Right atrium auricular region (tissue), 2 donors: ENCODE measurements at regions not wholly inside any gene's neighbourhood (a gene's known extent, or its start where the extent isn't known, plus 50 kb on each side); places are given as distances from the start of the nearest gene placed in this dataset.
A peak's percentile ranks its signal among the peaks of the same experiment; 100 is the strongest.

Source experiments
- DNase-seq: peaks from one replicate; pipeline ENCODE4 v3.0.0-alpha.2; 2019; ENCODE audit warnings: low spot score
- H3K27ac ChIP-seq, 2 donors: fragments of 200-600 bp; sonication (generic); 1 replicate in 1 of 2; 2 replicates in 1 of 2; pipeline ENCODE4 v1.5.1; 2016 to 2019
- H3K27me3 ChIP-seq, 2 donors: fragments of 200-600 bp; sonication (generic); one replicate each; pipeline versions ENCODE4 v1.5.1 to v1.6.0; 2017 to 2019
- H3K36me3 ChIP-seq: fragments of 200-600 bp; sonication (generic); one replicate; pipeline ENCODE4 v1.5.1; 2016
- H3K4me1 ChIP-seq, 2 donors: fragments of 200-600 bp; sonication (generic); one replicate each; pipeline versions ENCODE4 v1.5.1 to v1.6.0; 2017 to 2019
- H3K4me3 ChIP-seq, 2 donors: fragments of 200-600 bp; sonication (generic); 1 replicate in 1 of 2; 2 replicates in 1 of 2; pipeline ENCODE4 v1.5.1; 2017 to 2019; ENCODE audit warnings: mild to moderate bottlenecking in 1 of 2, moderate library complexity in 1 of 2
- H3K9me3 ChIP-seq, 2 donors: fragments of 200-600 bp; sonication (generic); one replicate each; pipeline ENCODE4 v1.5.1; 2019
- CTCF ChIP-seq, 2 donors: fragments of 200-600 bp; sonication (generic); IDR thresholded peaks; one replicate each; pipeline ENCODE4 v1.5.1; 2019; ENCODE audit warnings: antibody characterized with exemption in 2 of 2

GRCh38 chr2:11074246-11074820, 80.9 kb upstream of the SLC66A3 start:
- Histone ChIP-seq H3K4me3 (no peak overlapping the region), H3K9me3 (no peaks in the 10 kb centered on the region), H3K27me3 (no peaks in the 10 kb centered on the region), H3K4me1 (no peaks in the 10 kb centered on the region), H3K27ac (no peak overlapping the region), H3K36me3 (no peaks in the 10 kb centered on the region)
- DNase-seq, result peak; percentile 28
- TF ChIP-seq CTCF (IDR thresholded peaks at IDR 0.05), result no peak

- Histone ChIP-seq H3K9me3 (no peaks in the 10 kb centered on the region), H3K4me1 (no peaks in the 10 kb centered on the region), H3K27ac (no peak overlapping the region), H3K36me3 (no peaks in the 10 kb centered on the region), H3K4me3 (no peak overlapping the region), H3K27me3 (no peaks in the 10 kb centered on the region)
- peak; percentile 38 for DNase-seq
- no peak for TF ChIP-seq CTCF (IDR thresholded peaks at IDR 0.05)
Measured at GRCh38 chr2:11075221-11075620, 80.0 kb upstream of the SLC66A3 start.

GRCh38 chr2:11077411-11077810, 77.9 kb upstream of the SLC66A3 start:
- no peaks in the 10 kb centered on the region for H3K27me3 ChIP-seq
- no peaks in the 10 kb centered on the region for H3K9me3 ChIP-seq
- H3K4me3 ChIP-seq, result no peak overlapping the region
- H3K27ac ChIP-seq, result no peak overlapping the region
- no peaks in the 10 kb centered on the region for H3K36me3 ChIP-seq
- H3K4me1 ChIP-seq, result no peaks in the 10 kb centered on the region
- peak; percentile 9 for DNase-seq
- TF ChIP-seq CTCF (IDR thresholded peaks at IDR 0.05), result no peak

- H3K4me3 ChIP-seq, result no peak overlapping the region
- TF ChIP-seq CTCF (IDR thresholded peaks at IDR 0.05), result no peak
- peak; percentile 5 for DNase-seq
Measured at GRCh38 chr2:11079136-11079824, 76.0 kb upstream of the SLC66A3 start.

GRCh38 chr2:11080253-11081115, 74.8 kb upstream of the SLC66A3 start:
- TF ChIP-seq CTCF (IDR thresholded peaks at IDR 0.05), result no peak

More at GRCh38 chr2:11079136-11079824, 76.0 kb upstream of the SLC66A3 start:
- H3K36me3 ChIP-seq, result no peaks in the 10 kb centered on the region
- no peak overlapping the region for H3K27ac ChIP-seq
- no peaks in the 10 kb centered on the region for H3K4me1 ChIP-seq
- no peaks in the 10 kb centered on the region for H3K9me3 ChIP-seq
- no peaks in the 10 kb centered on the region for H3K27me3 ChIP-seq

More at GRCh38 chr2:11080253-11081115, 74.8 kb upstream of the SLC66A3 start:
- no peaks in the 10 kb centered on the region for H3K9me3 ChIP-seq
- H3K36me3 ChIP-seq, result no peaks in the 10 kb centered on the region
- no peaks in the 10 kb centered on the region for H3K4me1 ChIP-seq
- H3K27me3 ChIP-seq, result no peaks in the 10 kb centered on the region
- H3K27ac ChIP-seq, result no peak overlapping the region
- no peak overlapping the region for H3K4me3 ChIP-seq
- DNase-seq, result peak; percentile 38
